Activated T-helper 1 cell treated with anti-CD3 and anti-CD28 coated beads, Interleukin-2, amount 50 U/mL, for 16 hours (primary cell): ENCODE measurements at regions not wholly inside any gene's neighbourhood (a gene's known extent, or its start where the extent isn't known, plus 50 kb on each side); places are given as distances from the start of the nearest gene placed in this dataset.
"Not testable (repeated sequence)": the region's sequence is repeated elsewhere in the genome, so short reads cannot be mapped to it uniquely, and the experiment has no call there.

ENCODE experiments used
- DNase-seq, 2 donors: peaks; one replicate each; pipeline ENCODE4 v3.0.0-alpha.2; 2020; ENCODE audit warnings: low read depth in 1 of 2, low spot score in 1 of 2

DNA sequence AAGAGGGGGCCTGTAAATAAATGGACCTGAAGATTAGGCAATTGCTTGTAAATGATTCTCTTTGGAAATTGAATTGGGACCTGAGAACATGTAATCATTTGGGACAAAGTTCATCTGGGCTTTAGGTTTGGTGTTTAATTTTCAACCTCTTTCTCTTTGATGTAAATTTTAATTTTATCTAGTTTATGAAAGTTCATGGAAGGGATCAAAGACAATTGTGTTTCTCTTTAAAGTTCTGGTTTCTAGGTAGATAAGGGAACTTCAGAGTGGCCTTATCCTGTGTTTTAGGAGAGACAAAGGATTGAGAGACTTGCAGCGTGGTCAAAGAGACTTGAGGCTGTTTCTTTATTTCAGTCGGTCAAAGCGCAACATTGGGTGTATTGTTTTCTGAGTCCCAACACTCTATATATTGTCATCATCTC is 1108.3 kb downstream of the TBL1XR1 start:
- DNase-seq = no peak

GRCh38 chr3:176087066-176087697 is 1110.1 kb downstream of the TBL1XR1 start:
- no peak for DNase-seq

DNA sequence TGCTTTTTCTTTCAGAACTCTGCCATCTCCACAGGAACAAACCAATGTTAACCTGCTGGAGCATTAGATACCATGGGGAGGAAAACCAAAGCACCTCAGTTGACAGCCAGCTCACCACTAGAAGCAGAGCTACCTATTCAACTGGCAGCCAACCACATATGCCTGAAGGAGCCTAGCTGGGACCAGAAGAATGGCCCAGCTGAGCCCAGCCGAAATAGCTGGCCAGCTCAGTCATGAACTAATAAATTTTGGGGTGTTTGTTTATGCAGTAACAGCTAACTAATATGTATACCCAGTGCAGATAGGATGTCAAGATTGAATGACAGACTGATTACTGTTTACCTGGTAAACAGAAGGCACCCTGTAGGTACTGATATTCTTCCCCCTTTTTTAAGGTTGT is 1117.5 kb downstream of the TBL1XR1 start:
- DNase-seq = no peak

DNA sequence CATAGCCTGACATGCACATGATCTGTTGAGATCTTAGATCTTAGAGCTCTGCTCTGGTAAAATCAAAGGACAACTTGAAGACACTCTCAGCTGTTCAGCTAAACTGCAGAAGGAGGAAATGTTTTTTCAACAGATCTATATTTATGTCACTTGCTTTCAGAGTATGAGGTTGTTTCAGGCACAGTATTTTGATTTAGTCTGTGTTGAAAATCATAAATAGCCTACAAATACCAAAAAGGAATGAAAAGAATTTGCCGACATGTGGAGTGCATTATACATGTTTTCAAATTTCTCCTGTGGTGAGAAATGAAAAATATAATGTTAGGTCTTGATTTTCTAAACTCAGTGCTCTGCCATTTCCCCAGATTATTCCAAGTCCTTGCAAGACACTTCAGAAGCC is 1118.4 kb downstream of the TBL1XR1 start:
- no peak for DNase-seq

- DNase-seq = no peak
Observed at GRCh38 chr3:176075491-176075890, 1121.8 kb downstream of the TBL1XR1 start.

- no peak for DNase-seq
Observed at GRCh38 chr3:176075046-176075445, 1122.2 kb downstream of the TBL1XR1 start.

GRCh38 chr3:176074096-176074495 is 1123.2 kb downstream of the TBL1XR1 start:
- DNase-seq = no peak

GRCh38 chr3:176071943-176072342 is 1125.3 kb downstream of the TBL1XR1 start:
- DNase-seq = no peak

DNA sequence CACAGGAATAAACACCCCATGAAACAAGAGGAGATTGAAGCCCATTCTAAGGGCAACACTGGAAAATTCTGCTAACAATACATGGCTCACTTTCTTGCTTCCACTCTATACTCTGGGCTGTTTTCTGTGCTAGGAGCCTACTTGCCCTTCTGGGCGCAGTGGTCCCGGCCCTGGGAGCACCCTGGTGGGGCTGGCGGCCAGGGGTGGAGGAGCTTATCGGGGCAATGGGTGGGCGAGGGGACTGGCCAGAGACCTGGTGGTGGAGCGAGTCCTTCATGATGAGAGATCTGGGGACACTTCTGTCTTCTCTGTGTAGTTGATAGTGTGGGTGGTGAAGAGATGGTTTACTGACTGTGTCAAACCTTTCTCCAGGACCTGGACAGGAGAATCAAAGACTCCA is 1128.5 kb downstream of the TBL1XR1 start:
- DNase-seq = no peak

DNA sequence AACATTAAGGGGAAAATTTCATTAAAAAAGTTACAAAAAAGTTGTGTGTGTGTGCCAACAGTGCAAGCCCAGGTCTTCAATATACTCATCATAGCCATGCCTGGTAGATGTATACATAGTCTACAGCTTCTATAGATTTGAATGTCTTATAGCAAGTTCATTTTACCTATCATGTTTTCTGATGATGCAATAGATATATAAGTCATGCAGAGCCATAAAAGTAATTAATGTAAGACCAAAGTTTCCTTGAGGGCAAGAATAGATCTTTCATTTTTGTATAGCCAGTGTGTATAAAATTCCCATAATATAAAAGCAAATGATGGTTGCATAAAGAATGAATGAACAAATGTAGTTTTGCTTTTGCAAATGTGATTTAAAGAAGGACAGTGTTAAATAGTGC is 1138.4 kb downstream of the TBL1XR1 start:
- no peak for DNase-seq

DNA sequence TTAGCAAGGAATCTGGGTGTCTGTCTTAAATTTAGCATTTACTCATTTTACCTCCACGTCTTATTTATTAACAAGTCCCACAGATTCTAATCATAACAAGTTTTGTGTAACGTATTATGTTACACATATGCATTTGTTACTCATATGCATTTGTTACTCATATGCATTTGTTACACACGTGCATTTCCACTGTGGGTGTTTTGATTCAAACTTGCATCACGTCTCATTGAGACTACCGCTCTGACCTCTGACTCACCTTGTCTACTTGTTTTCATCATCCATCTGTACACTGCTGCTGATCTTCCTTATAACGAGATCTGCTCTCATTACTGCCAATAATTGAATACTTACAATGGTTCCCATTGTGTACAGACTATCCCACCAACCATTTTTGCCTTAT is 1141.4 kb downstream of the TBL1XR1 start:
- no peak for DNase-seq

- no peak for DNase-seq
Observed at GRCh38 chr3:176051766-176052165, 1145.5 kb downstream of the TBL1XR1 start.

DNA sequence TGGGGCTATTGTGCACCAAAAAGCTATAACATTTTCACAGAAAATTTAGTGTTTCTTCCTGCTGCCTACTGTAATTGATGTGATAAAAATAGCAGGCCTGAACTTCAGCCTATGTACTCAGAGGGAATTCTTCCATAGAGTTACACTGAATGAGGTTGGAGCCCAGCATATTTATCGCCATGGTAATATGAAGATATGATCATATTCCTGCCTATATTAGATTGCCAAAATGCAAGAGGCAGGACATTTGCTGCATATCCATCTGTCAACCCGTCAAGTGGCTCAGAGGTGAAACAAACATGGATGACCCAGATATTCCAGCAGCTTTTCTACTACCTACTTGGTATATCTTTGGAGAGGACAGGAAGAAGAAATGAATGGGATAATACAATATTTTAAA is 1150.6 kb downstream of the TBL1XR1 start:
- DNase-seq = no peak

- no peak for DNase-seq
Observed at GRCh38 chr3:176041812-176042211, 1155.5 kb downstream of the TBL1XR1 start.

DNA sequence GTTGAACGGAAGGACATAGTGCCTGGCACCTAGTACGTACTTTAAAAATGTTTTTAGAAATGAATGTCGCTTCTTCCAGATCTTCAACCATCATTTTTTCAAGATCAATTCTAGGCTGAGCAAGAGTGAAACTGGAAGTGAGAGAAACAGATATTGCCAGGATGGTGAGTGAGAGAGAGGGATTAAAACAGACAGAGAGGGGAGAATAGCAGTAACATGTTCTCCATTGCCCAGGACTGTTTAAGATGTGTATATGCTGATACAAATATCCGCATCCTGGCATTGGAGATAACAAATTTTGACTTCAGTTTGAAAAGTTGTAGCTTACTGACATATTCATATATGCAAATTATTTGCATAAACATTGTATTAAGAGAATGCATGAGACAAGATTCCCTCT is 1156.1 kb downstream of the TBL1XR1 start:
- no peak for DNase-seq

DNA sequence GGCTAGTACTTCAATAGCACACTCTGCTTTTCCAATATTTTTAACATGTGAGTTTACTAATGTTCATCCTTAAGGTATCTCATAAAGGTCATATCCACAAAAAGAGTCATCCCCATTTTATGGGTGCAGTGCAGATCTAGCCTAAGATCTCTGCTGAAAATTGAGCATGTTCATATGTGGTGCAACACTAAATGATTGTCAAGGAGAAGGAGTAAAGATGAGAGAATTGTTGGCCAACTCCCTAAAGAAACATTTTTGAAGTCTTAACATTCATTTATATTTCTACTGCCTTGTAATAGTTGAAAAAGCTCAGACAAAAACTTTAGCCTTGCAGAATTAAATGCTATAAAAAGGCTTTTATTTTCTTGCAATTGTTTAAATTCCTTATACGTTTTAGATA is 1159.6 kb downstream of the TBL1XR1 start:
- no peak for DNase-seq

DNA sequence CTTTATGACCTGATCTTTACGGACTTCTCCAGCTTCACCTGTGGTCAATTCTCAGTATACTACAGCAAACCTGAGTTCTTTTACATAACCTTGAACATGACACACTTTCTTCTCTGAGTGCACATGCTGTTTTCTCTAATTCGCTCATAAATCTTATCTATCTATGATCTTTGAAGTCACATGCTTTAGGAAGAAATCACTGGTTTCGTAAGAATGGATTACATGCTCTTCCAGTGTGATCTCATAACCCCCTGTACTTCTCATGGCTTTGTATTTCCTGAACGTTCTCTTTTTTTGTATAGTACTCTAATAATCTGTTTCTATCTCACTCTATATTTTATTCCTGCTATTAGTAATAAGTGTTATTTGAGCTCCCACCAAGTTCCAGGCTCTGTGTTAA is 1165.2 kb downstream of the TBL1XR1 start:
- DNase-seq = no peak

- DNase-seq = not testable (repeated sequence)
Observed at GRCh38 chr3:176016203-176016602, 1157.1 kb downstream of the NAALADL2 start.

DNA sequence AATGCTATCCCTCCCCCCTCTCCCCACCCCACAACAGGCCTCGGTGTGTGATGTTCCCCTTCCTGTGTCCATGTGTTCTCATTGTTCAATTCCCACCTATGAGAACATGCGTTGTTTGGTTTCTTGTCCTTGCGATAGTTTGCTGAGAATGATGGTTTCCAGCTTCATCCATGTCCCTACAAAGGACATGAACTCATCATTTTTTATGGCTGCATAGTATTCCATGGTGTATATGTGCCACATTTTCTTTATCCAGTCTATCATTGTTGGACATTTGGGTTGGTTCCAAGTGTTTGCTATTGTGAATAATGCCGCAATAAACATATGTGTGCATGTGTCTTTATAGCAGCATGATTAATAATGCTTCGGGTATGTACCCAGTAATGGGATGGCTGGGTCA is 1156.1 kb downstream of the NAALADL2 start:
- DNase-seq = not testable (repeated sequence)

- DNase-seq = no peak
Observed at GRCh38 chr3:176009256-176009655, 1150.1 kb downstream of the NAALADL2 start.

DNA sequence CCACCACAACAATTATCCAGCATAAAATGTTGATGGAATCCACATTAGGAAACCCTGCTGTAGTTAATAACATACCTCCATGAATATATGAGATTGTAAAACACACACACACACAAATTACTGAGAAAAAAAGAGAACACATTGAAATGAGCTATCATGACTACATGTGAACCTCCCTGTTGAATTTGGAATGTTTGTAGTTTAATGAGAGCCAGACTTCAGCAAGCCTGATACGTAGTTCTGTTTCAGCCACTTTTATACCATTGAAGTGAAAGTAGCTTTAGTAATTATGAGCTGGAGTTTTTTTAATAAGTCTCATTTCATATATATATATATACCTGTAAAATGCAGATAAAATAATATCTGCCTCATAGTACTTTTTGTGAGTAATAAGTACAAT is 1146.4 kb downstream of the NAALADL2 start:
- DNase-seq = no peak

GRCh38 chr3:175989161-175989560 is 1130.0 kb downstream of the NAALADL2 start:
- no peak for DNase-seq

DNA sequence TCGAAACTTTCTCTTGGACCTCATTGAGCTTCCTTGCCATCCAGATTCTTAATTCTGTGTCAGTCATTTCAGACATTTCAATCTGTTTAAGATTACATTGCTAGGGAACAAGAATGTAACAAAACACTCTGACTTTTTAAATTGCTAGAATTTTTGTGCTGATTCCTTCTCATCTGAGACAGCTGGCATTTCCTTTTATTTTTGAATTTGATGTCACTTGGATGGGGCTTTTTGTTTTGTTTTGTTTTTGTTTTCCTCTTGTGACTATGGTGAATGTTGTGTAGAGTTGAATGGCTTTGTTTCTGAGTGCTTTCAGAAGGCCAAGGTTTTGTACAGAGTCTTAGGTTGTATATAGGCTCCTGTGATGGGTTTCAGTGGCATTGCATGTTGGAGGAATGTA is 1129.3 kb downstream of the NAALADL2 start:
- no peak for DNase-seq

- DNase-seq = no peak
Observed at GRCh38 chr3:175985781-175986180, 1126.6 kb downstream of the NAALADL2 start.
